ENCODE measurements at regions not wholly inside any gene's neighbourhood (a gene's known extent, or its start where the extent isn't known, plus 50 kb on each side); places are given as distances from the start of the nearest gene placed in this dataset.
"Not testable (repeated sequence)": the region's sequence is repeated elsewhere in the genome, so short reads cannot be mapped to it uniquely, and the experiment has no call there.

GRCh38 chr10:100642295-100642994 is 102.9 kb upstream of the PAX2 start:
- no peak for DNase-seq (ENCODE audit: low spot score)

- no peak for DNase-seq (ENCODE audit: low spot score)
Measured at GRCh38 chr10:100645091-100645490, 100.3 kb upstream of the PAX2 start.

DNA sequence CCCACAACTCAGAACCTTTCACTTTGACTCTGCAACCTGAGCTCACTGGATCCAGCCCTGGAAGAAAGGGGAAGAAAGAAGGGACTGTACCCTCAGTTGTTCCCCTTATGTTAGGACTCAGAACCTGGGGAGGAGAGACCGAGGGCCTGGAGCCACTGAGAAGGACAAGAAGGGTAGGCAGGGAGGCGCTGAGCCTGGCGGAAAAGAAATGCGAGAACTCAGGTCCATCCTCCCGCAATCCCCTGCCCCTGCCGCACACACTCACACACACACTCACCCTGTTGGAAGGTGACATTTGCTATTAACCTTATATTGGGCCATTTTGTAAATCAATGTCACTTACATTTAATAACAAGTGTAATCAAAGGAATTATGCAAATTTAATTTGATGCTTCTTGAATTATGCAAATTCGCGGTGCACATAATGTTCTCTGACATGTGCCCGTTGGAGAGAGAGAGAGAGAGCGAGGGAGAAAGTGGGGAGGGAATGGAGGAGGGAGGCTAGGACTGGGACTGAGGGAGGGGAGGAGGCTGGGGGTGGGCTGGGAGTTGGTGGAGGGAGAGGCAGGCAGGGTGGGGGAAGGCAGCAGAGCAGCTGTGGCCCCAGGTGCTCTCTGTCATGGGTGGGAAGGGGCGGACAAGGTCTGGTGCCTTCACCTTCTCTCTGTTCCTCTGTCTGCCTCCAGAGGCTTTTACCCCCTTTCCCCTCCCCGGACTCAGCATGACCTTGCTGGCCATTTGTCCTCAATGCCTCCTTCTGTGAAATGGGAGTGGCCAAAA is 99.6 kb upstream of the PAX2 start:
- no peak for DNase-seq (ENCODE audit: low spot score)

DNA sequence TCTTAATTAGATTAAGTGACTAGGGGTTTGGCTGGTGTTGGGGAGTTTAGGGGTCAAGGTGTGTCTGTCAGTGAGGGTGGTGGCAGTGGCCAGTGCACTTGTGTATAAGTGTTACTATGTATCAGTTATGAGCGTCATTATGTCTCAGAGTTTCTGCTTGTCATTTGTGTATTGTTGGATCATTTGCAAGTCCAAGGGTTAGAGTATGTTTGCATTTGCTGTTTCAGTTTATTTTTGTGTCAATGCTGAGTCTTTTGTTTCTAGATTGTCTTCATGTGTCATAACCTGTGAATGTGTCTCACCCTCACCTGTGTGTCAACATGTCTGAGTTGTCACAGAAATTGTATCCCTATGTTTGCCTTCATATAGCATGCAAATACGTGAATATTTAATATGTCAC is 97.5 kb upstream of the PAX2 start:
- DNase-seq (ENCODE audit: low spot score) = no peak

DNA sequence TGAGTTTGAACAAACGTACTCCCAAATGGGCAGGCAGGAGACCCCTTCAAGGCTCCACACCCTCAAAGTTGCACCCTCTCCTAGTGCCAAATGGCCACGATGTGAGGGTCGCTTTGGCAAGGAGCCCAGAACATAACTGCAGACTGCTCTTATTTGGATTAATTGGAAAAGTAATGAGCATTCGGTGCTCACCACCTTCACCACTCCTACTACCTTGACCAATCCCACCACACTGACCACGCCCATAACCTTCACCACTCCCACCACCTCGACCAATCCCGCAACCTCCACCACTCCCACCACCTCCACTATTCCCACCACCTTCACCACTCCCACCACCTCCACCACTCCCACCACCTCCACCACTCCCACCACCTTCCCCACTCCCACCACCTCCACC is 94.7 kb upstream of the PAX2 start:
- no peak for DNase-seq (ENCODE audit: low spot score)

- not testable (repeated sequence) for DNase-seq (ENCODE audit: low spot score)
Measured at GRCh38 chr10:100651099-100651498, 94.3 kb upstream of the PAX2 start.

GRCh38 chr10:100651916-100652315 is 93.5 kb upstream of the PAX2 start:
- DNase-seq (ENCODE audit: low spot score) = no peak

DNA sequence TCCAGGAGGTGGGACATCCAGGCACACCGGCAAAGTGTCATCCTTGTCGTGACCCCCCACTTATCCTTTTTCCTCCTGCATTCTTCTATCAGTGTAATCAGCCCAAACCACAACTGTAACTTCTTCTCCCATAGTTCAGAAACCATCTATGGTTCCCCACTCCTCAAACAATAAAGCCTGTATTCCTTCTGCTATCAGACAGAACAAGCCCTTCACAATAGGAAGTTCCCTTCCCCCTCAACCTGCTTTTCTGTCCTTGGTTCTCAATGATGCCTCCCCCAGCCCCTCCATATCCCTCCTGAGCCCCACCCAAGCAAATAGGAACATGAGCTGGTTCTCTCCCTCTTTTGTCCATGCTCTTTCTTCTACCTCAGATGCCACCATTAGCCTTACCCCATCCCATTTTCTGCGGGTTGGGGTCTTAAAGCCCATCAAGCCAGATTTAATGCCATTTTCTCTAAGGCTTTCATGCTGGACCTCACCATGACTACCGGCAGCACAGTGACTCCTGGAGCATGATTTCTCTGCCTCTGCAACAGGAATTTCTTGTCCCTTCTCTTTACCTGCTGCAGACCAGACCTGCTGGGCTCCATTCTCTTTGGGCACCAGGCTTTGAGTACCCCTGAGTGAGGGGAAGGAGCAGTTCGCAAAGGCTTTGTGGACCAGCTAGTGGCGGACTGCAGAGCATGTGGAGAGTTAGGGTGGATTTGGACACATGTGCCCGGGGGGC is 92.8 kb upstream of the PAX2 start:
- no peak for DNase-seq (ENCODE audit: low spot score)

GRCh38 chr10:100653238-100653956 is 92.0 kb upstream of the PAX2 start:
- no peak for DNase-seq (ENCODE audit: low spot score)

DNA sequence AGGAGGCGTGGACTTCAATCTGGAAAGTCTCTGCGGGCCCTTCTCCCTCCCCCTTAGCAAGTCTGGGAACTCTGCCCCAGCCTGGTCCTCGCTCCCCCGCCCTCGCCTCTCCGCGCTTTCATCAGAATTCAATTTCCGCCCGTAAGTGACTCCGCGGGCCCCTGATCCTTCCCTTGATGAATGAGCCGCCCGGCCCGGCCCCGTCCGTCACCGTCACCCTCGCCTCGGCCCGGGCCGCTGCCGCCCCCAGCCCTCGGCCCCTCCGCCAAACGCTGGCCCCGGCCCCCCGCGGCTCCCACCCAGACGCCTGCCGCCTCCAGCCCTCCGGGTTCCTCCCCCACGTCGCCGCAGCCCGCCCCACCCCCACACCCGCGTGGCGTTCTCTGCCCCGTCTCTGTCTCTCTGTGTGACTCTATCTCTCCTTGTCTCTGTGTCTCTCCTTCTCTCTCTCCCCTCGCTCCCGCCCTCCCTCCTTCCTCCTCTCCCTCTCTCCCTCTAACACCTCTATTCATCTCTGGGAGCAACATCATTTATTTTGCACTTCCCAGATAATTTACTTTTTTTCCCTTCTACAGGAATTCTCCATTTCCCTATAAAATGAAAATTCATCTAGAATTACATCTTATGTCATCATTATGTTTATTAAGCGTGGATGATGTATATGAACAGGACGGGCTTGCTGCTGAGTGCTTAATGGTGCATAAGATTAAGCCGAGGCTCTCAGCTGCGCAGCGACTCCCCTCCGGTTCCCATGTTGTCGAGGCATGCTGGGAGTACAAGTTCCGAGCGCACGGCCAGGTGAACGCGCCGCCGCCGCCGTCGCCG is 91.2 kb upstream of the PAX2 start:
- DNase-seq (ENCODE audit: low spot score) = peak; percentile 20

GRCh38 chr10:100654782-100655325 is 90.5 kb upstream of the PAX2 start:
- DNase-seq (ENCODE audit: low spot score) = no peak

DNA sequence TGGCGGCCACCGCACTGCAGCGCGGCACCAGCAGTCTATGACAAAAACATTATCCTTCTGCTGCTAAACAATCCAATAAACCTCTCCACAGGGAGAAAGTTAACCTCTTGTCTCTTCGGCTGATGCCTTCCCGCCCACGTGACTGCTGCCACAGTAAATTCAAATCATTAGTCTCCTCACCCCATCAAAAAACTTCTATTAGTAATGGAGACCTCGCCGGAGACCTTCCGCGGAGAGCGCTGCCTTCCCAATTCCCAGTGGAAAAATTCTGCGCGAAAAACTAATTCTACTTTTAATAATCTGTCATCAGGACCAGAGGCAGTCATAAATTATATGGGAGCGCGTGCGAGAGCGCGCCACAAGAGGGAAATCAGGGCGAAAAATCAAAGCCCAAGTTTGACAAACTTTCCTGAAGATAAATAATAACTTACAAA is 90.0 kb upstream of the PAX2 start:
- no peak for DNase-seq (ENCODE audit: low spot score)

GRCh38 chr10:100655760-100656421 is 89.5 kb upstream of the PAX2 start:
- DNase-seq (ENCODE audit: low spot score) = no peak

- DNase-seq (ENCODE audit: low spot score) = peak; percentile 25
Measured at GRCh38 chr10:100656454-100656853, 88.9 kb upstream of the PAX2 start.

DNA sequence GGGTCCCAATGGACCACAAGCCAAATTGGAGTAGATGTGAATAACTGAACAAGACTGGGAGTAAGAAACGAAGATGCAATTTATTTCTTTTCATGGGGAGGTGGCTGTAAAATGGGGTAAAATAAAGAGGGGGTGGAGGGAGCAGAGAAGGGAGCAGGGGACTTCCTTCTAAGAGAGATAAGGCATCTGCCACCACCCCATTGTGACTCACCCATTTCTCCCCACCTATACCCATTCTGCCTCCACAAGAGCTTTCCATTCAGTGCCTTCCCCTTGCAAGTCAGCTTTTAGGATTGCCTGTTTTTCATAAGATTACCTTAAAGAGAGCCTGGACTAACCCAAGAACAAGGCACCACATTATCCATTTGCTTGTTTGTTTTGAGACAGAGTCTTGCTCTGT is 87.1 kb upstream of the PAX2 start:
- DNase-seq (ENCODE audit: low spot score) = no peak

- no peak for DNase-seq (ENCODE audit: low spot score)
Measured at GRCh38 chr10:100659361-100660098, 85.9 kb upstream of the PAX2 start.

DNA sequence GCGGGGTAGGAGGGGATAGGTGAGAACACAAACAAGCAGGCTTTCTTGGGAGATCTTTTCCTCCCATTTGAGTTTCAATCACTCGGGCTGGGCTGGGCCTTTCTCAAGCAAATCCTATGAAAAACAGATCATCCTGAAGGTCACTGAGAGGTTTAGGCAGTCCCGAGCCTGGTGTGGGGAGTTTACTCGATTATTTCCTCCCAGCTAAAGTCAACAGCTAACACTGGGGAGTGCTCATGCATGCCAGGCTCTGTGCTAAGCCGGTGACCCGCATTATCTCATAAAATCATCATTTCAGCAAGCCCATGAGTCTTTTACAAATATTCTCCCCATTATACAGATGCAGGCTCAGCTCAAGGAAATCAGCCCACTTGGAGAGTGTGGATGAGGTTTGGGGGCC is 85.0 kb upstream of the PAX2 start:
- no peak for DNase-seq (ENCODE audit: low spot score)

DNA sequence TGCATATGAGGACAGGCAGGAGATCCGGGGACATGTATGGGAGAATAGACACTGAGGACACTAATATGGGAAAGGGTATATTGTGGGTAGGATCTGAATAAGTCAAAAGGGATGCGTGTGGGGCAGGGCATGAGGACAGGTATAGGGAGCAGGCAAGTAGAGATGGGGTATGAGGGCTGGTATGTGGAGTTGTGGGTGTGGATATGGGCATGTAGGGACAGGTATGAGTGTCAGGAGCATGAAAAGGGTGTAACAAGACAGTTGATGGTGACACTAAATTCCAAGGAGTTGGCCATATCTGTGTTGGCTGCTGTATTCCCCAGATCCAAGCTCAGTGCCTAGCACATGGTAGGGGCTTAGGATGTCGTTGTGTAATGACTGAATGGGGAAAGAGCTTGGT is 84.4 kb upstream of the PAX2 start:
- DNase-seq (ENCODE audit: low spot score) = no peak

GRCh38 chr10:100661520-100661919 is 83.9 kb upstream of the PAX2 start:
- no peak for DNase-seq (ENCODE audit: low spot score)

GRCh38 chr10:100662067-100662466 is 83.3 kb upstream of the PAX2 start:
- DNase-seq (ENCODE audit: low spot score) = no peak
